Panc1 (cell line): ENCODE measurements at regions not wholly inside any gene's neighbourhood (a gene's known extent, or its start where the extent isn't known, plus 50 kb on each side); places are given as distances from the start of the nearest gene placed in this dataset.

Experiments used
- ATAC-seq: fragments of 200-7000 bp; cut with Tn5 transposase; 2 replicates; pipeline ENCODE4 v1.9.1; 2020; ENCODE audit warnings: mild to moderate bottlenecking, moderate library complexity
- BruUV-seq: library from RNA; stranded (reverse); fragments of 400-500 nt; replicated peaks from 2 replicates; lab custom pipeline; 2021; lab: Mats Ljungman, UMichigan
- CTCF ChIA-PET: fragments of 300-600 bp; sonication (Branson Sonifier 250); formaldehyde crosslinking; loops from one replicate; lab custom pipeline; 2022; ENCODE audit warnings: antibody characterized with exemption; lab: Charles Lee
- POLR2A ChIA-PET: fragments of 300-600 bp; sonication (Branson Sonifier 250); formaldehyde crosslinking; loops from one replicate; lab custom pipeline; 2022; ENCODE audit warnings: antibody characterized with exemption; lab: Charles Lee
- DNase-seq: peaks from one replicate; pipeline ENCODE4 v3.0.0-alpha.2; 2010; ENCODE audit warnings: low read depth, low spot score
- H3K27ac ChIP-seq: 2 replicates; pipeline ENCODE4 v1.5.1; 2011; ENCODE audit warnings: mild to moderate bottlenecking, low read length, inconsistent platforms
- H3K27me3 ChIP-seq: fragments of 200-500 bp; sonication (Bioruptor generic); 2 replicates; pipeline ENCODE4 v1.6.0; 2014; ENCODE audit warnings: low read length, inconsistent platforms; ENCODE audit not compliant: control insufficient read depth, insufficient read depth
- H3K36me3 ChIP-seq: fragments of 200-500 bp; sonication (Bioruptor generic); 2 replicates; pipeline ENCODE4 v1.5.1; 2014; ENCODE audit warnings: inconsistent platforms, mild to moderate bottlenecking, low read length, moderate library complexity; ENCODE audit not compliant: control insufficient read depth, insufficient read depth
- H3K4me1 ChIP-seq: 2 replicates; pipeline ENCODE4 v1.5.1; 2011; ENCODE audit warnings: inconsistent platforms, mild to moderate bottlenecking, low read length, moderate library complexity; ENCODE audit not compliant: control insufficient read depth, insufficient read depth
- H3K4me3 ChIP-seq, 2 experiments: 2 replicates each; pipeline ENCODE4 v1.5.1; 2011 to 2012; ENCODE audit warnings: low read depth in 2 of 2, low read length in 2 of 2, mild to moderate bottlenecking in 2 of 2, inconsistent platforms in 1 of 2, moderate library complexity in 1 of 2
- H3K9me3 ChIP-seq: fragments of 200-500 bp; sonication (Bioruptor generic); 2 replicates; pipeline ENCODE4 v1.5.1; 2014; ENCODE audit warnings: low read depth, mild to moderate bottlenecking, inconsistent platforms, low read length, moderate library complexity; ENCODE audit not compliant: control insufficient read depth, insufficient read depth
- CTCF ChIP-seq: fragments of 450-650 bp; IDR thresholded peaks from 2 replicates; pipeline ENCODE4 v1.5.1; 2017; ENCODE audit warnings: mild to moderate bottlenecking
- POLR2AphosphoS5 ChIP-seq: IDR thresholded peaks from 2 replicates; pipeline ENCODE4 v1.6.1; 2012; ENCODE audit warnings: mild to moderate bottlenecking, low read depth, low read length, moderate library complexity
- REST ChIP-seq, 2 experiments: IDR thresholded peaks; 2 replicates each; pipeline ENCODE4 v1.6.1; 2011 to 2012; ENCODE audit warnings: low read depth in 2 of 2, control low read depth in 1 of 2, low read length in 1 of 2, mild to moderate bottlenecking in 1 of 2, moderate library complexity in 1 of 2; ENCODE audit not compliant: insufficient read depth in 1 of 2
- SIN3A ChIP-seq: IDR thresholded peaks from 2 replicates; pipeline ENCODE4 v1.6.1; 2012; ENCODE audit warnings: low read depth, mild to moderate bottlenecking, low read length, moderate library complexity, borderline replicate concordance; ENCODE audit not compliant: insufficient read depth
- in situ Hi-C: cut with HindIII; loops from 2 replicates; pipeline ENCODE4 v1.10.0; 2016; ENCODE audit warnings: low sequenced_read_pairs, low pct_unique_long_range_greater_than_20kb
- intact Hi-C: fragments of 100-400 bp; cut with micrococcal nuclease; formaldehyde crosslinking; loops from one replicate; pipeline ENCODE4 v1.10.0; 2022; ENCODE audit not compliant: unreplicated experiment

- TF ChIP-seq CTCF: peak; percentile 21; the same call in 1 of the 2 replicates
- TF ChIP-seq REST (IDR thresholded peaks at IDR 0.05; ENCODE audit: insufficient read depth in 1 of 2, low read depth in 2 of 2, low read length in 1 of 2): no peak
- TF ChIP-seq POLR2AphosphoS5: no peak
- H3K4me3 ChIP-seq: no peak overlapping the region
- BruUV-seq: no TSS peak
- intact Hi-C loops (no loop called here), in situ Hi-C loops (no loop called here)
- H3K27ac ChIP-seq: no peak overlapping the region
- H3K4me1 ChIP-seq: no peaks in the 10 kb centered on the region
- ChIA-PET POLR2A (no interaction called here), CTCF (no interaction called here)
- no peaks in the 10 kb centered on the region for H3K27me3 ChIP-seq
- DNase-seq: no peak
- H3K36me3 ChIP-seq: no peaks in the 10 kb centered on the region
- no peaks in the 10 kb centered on the region for H3K9me3 ChIP-seq
- no peak for ATAC-seq
Observed at GRCh38 chrX:145178268-145178667, 69.0 kb upstream of the SPANXN1 start.

GRCh38 chrX:145190801-145191389 lies 56.4 kb upstream of the SPANXN1 start:
- ChIA-PET CTCF (no interaction called here), POLR2A (no interaction called here)
- peak; percentile 52; the same call in 1 of the 2 replicates for TF ChIP-seq CTCF
- TF ChIP-seq SIN3A: no peak
- TF ChIP-seq POLR2AphosphoS5: no peak
- Histone ChIP-seq H3K9me3 (no peaks in the 10 kb centered on the region), H3K36me3 (no peaks in the 10 kb centered on the region), H3K27me3 (no peaks in the 10 kb centered on the region), H3K4me3 (no peak overlapping the region), H3K27ac (no peak overlapping the region), H3K4me1 (no peaks in the 10 kb centered on the region)
- no peak for DNase-seq
- intact Hi-C loops: loop anchor here (5.0 kb wide), 1 partner anchor 1524 kb away; no protein-coding TSS in a partner anchor
- in situ Hi-C loops: no loop called here
- ATAC-seq: no peak
- BruUV-seq: no TSS peak
